Body of pancreas (tissue), 4 donors: ENCODE measurements at regions not wholly inside any gene's neighbourhood (a gene's known extent, or its start where the extent isn't known, plus 50 kb on each side); places are given as distances from the start of the nearest gene placed in this dataset.

Source experiments
- POLR2A ChIP-seq, 3 donors: fragments of 450-650 bp; IDR thresholded peaks; one replicate each; pipeline ENCODE4 v1.6.1; 2016; ENCODE audit warnings: antibody characterized with exemption in 3 of 3, mild to moderate bottlenecking in 2 of 3
- TF ChIP-seq, protein P1 (sequence below), 7 experiments: fragments of 450-650 bp in 4 of 7; fragments of 200-600 bp in 3 of 7; sonication (generic) in 3 of 7; IDR thresholded peaks; one replicate each; pipeline ENCODE4 v1.5.1; 2016 to 2019; ENCODE audit warnings: antibody characterized with exemption in 7 of 7

DNA sequence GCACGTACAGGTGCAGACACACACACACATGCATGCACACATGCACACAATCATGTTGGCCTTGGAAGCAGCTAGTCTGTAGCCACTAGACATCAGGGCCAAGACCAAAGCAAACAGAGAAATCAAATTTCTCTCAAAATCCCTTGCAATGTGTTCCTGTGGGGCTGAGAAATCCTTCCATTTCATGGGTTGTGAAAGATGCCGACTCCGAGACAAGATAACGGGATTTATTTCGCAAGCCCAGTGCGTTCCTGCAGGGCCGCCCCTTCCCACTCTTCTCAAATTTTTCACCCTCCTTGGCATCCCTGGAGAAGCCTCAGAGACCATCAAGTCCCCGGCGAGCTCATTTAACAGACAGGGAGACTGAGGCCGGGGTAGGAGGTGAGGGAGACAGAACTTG lies 366.7 kb downstream of the MN1 start:
- TF ChIP-seq, protein P1, sequence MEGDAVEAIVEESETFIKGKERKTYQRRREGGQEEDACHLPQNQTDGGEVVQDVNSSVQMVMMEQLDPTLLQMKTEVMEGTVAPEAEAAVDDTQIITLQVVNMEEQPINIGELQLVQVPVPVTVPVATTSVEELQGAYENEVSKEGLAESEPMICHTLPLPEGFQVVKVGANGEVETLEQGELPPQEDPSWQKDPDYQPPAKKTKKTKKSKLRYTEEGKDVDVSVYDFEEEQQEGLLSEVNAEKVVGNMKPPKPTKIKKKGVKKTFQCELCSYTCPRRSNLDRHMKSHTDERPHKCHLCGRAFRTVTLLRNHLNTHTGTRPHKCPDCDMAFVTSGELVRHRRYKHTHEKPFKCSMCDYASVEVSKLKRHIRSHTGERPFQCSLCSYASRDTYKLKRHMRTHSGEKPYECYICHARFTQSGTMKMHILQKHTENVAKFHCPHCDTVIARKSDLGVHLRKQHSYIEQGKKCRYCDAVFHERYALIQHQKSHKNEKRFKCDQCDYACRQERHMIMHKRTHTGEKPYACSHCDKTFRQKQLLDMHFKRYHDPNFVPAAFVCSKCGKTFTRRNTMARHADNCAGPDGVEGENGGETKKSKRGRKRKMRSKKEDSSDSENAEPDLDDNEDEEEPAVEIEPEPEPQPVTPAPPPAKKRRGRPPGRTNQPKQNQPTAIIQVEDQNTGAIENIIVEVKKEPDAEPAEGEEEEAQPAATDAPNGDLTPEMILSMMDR (IDR thresholded peaks at IDR 0.05): no peak
- TF ChIP-seq POLR2A (IDR thresholded peaks at IDR 0.05): no peak
